Dendritic cell treated with granulocyte-macrophage colony-stimulating factor and Interleukin-4, amounts not matched to agents 40 ng/mL and 50 ng/mL, for 4 days (primary cell): ENCODE measurements at regions not wholly inside any gene's neighbourhood (a gene's known extent, or its start where the extent isn't known, plus 50 kb on each side); places are given as distances from the start of the nearest gene placed in this dataset.

Experiments used
- H3K27ac Mint-ChIP-seq: one replicate; pipeline ENCODE4 v1.8.0; 2022; ENCODE audit warnings: mild to moderate bottlenecking, mixed read lengths
- H3K27me3 Mint-ChIP-seq: one replicate; pipeline ENCODE4 v1.8.0; 2022; ENCODE audit warnings: mild to moderate bottlenecking, mixed read lengths
- H3K36me3 Mint-ChIP-seq: one replicate; pipeline ENCODE4 v1.8.0; 2022; ENCODE audit warnings: low read depth, mixed read lengths
- H3K4me1 Mint-ChIP-seq: one replicate; pipeline ENCODE4 v1.8.0; 2022; ENCODE audit warnings: low read depth, mixed read lengths
- H3K4me3 Mint-ChIP-seq: one replicate; pipeline ENCODE4 v1.8.0; 2022; ENCODE audit warnings: mild to moderate bottlenecking, moderate library complexity, mixed read lengths
- H3K9me3 Mint-ChIP-seq: one replicate; pipeline ENCODE4 v1.8.0; 2022; ENCODE audit warnings: mixed read lengths
- intact Hi-C: fragments of 100-400 bp; cut with micrococcal nuclease; formaldehyde crosslinking; loops from one replicate; pipeline ENCODE4 v1.15.0; 2022

GRCh38 chr11:59302991-59303390 is 55.7 kb upstream of the OR5AN1 start:
- no peak overlapping the region for H3K4me3 Mint-ChIP-seq
- intact Hi-C loops: no loop called here
- no peak overlapping the region for H3K27ac Mint-ChIP-seq
- peaks cover 3% of the 10 kb centered on the region for H3K27me3 Mint-ChIP-seq
- H3K36me3 Mint-ChIP-seq: no peaks in the 10 kb centered on the region
- H3K9me3 Mint-ChIP-seq: peaks cover 7% of the 10 kb centered on the region
- H3K4me1 Mint-ChIP-seq: peaks cover 6% of the 10 kb centered on the region

DNA sequence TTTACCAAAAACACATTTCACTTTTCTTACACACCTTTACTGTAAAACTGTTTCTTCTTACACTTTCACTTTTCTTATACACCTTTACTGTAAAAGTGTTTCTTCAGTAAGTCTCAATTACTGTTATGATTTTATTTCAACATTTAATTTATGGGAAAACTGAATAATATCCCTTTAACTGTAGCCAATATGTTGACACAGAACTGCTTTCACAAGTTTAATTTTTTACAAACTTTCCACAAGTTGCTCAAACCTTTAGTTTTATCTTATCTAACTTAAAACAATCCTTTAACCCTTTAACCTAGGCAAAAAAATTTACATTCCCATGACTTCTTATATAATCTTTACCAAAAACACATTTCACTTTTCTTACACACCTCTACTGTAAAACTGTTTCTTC is 63.3 kb upstream of the OR5AN1 start:
- H3K9me3 Mint-ChIP-seq: peaks cover 7% of the 10 kb centered on the region
- H3K4me3 Mint-ChIP-seq: no peak overlapping the region
- H3K4me1 Mint-ChIP-seq: no peaks in the 10 kb centered on the region
- no peaks in the 10 kb centered on the region for H3K36me3 Mint-ChIP-seq
- no peaks in the 10 kb centered on the region for H3K27me3 Mint-ChIP-seq
- intact Hi-C loops: no loop called here
- no peak overlapping the region for H3K27ac Mint-ChIP-seq

- H3K4me3 Mint-ChIP-seq: no peak overlapping the region
- intact Hi-C loops: loop anchor here (5.0 kb wide), 1 partner anchor 135 kb away; the partner anchor contains the start of gene OR5A2
- H3K27me3 Mint-ChIP-seq: no peaks in the 10 kb centered on the region
- no peaks in the 10 kb centered on the region for H3K9me3 Mint-ChIP-seq
- peaks cover 23% of the 10 kb centered on the region for H3K4me1 Mint-ChIP-seq
- no peaks in the 10 kb centered on the region for H3K36me3 Mint-ChIP-seq
- H3K27ac Mint-ChIP-seq: peak overlapping the region; percentile 43
These were observed 66.1 kb upstream of the OR5AN1 start for GRCh38 chr11:59292611-59293010.

- H3K4me3 Mint-ChIP-seq: no peak overlapping the region
- intact Hi-C loops: loop anchor here (5.0 kb wide), 1 partner anchor 136 kb away; the partner anchor contains the start of gene OR5A2
- no peak overlapping the region for H3K27ac Mint-ChIP-seq
- H3K4me1 Mint-ChIP-seq: peaks cover 28% of the 10 kb centered on the region
- H3K27me3 Mint-ChIP-seq: peaks cover 2% of the 10 kb centered on the region
- no peaks in the 10 kb centered on the region for H3K36me3 Mint-ChIP-seq
- no peaks in the 10 kb centered on the region for H3K9me3 Mint-ChIP-seq
These were observed 67.5 kb upstream of the OR5AN1 start for GRCh38 chr11:59291228-59291627.

- Mint-ChIP-seq H3K27ac (peak overlapping the region; percentile 80), H3K4me1 (peaks cover 32% of the 10 kb centered on the region), H3K36me3 (no peaks in the 10 kb centered on the region), H3K27me3 (peaks cover 2% of the 10 kb centered on the region), H3K9me3 (no peaks in the 10 kb centered on the region), H3K4me3 (peak overlapping the region; percentile 52)
- intact Hi-C loops: loop anchor here (5.0 to 10.0 kb wide), 2 partner anchors 138 to 715 kb away; partner anchors contain the start of genes LPXN, OR5A2 and ZFP91
These were observed 69.1 kb upstream of the OR5AN1 start for GRCh38 chr11:59289356-59290181.

GRCh38 chr11:59285716-59286260 is 72.9 kb upstream of the OR5AN1 start:
- intact Hi-C loops: loop anchor here (2.0 to 10.0 kb wide), 2 partner anchors 79 to 711 kb away; partner anchors contain the start of genes LPXN and ZFP91
- Mint-ChIP-seq H3K27ac (no peak overlapping the region), H3K9me3 (no peaks in the 10 kb centered on the region), H3K4me3 (no peak overlapping the region), H3K36me3 (no peaks in the 10 kb centered on the region), H3K4me1 (peaks cover 51% of the 10 kb centered on the region), H3K27me3 (peaks cover 2% of the 10 kb centered on the region)

GRCh38 chr11:59284773-59285129 is 72.0 kb upstream of the MPEG1 start:
- H3K9me3 Mint-ChIP-seq: no peaks in the 10 kb centered on the region
- peaks cover 52% of the 10 kb centered on the region for H3K4me1 Mint-ChIP-seq
- peak overlapping the region; percentile 78 for H3K27ac Mint-ChIP-seq
- no peak overlapping the region for H3K4me3 Mint-ChIP-seq
- peaks cover 2% of the 10 kb centered on the region for H3K27me3 Mint-ChIP-seq
- intact Hi-C loops: loop anchor here (1.0 to 10.0 kb wide), 4 partner anchors 78 to 710 kb away; partner anchors contain the start of genes LPXN and ZFP91
- no peaks in the 10 kb centered on the region for H3K36me3 Mint-ChIP-seq

DNA sequence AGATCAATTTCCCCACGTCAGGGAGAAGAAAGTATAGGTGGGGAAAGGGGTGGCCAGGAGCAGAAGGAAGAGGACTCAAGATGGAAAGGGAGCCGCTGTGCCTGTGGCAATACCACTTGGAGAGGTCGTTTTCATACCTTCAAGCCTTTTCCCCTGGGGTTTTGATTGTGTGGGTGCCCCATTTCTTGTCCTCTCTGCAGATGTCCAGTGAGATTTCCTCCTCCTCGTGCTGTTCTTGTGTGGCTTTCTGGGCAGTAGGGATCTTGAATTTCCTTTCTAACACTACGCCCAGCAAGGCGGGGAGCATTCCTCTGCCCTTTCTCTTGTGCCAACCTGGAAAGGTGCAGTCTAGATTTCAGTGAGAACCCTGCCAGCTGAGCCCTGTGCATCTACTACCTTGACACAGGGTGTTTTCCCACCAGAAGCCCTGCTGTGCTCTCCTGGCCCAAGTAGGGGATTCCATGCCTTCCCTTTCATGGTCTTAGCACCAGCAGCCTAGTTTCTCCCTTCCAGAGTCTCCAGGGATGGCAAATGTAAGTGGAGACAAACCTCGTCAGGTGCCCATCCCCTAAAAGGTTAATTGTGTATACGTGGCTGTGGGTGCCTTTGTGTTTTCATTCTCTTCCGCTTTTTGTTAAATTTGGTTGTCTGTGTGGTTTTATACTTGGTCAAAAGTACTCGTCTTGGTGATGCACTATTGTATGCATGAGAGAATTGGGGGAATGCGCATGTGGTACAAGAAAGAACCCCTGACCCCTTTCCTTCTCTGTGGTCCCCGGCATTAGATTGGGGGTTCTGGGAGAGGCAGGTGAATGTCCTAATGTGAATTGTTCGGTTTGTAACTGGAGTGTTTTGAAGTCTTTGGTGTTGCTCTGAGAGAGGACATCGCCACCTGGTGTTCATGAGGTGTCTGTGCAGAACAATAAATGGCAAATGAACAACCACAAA is 71.4 kb upstream of the MPEG1 start:
- H3K4me3 Mint-ChIP-seq: peak overlapping the region; percentile 77
- peak overlapping the region; percentile 78 for H3K27ac Mint-ChIP-seq
- intact Hi-C loops: loop anchor here (1.0 to 10.0 kb wide), 4 partner anchors 77 to 709 kb away; partner anchors contain the start of genes LPXN and ZFP91
- H3K4me1 Mint-ChIP-seq: peaks cover 46% of the 10 kb centered on the region
- H3K27me3 Mint-ChIP-seq: peaks cover 2% of the 10 kb centered on the region
- H3K36me3 Mint-ChIP-seq: no peaks in the 10 kb centered on the region
- no peaks in the 10 kb centered on the region for H3K9me3 Mint-ChIP-seq

- Mint-ChIP-seq H3K36me3 (no peaks in the 10 kb centered on the region), H3K4me1 (peaks cover 38% of the 10 kb centered on the region), H3K9me3 (no peaks in the 10 kb centered on the region), H3K27ac (peak overlapping the region; percentile 78), H3K27me3 (peaks cover 2% of the 10 kb centered on the region), H3K4me3 (no peak overlapping the region)
- intact Hi-C loops: loop anchor here (5.0 to 10.0 kb wide), 2 partner anchors 149 to 709 kb away; partner anchors contain the start of genes LPXN and ZFP91
These were observed 70.6 kb upstream of the MPEG1 start for GRCh38 chr11:59283311-59283710.

- H3K9me3 Mint-ChIP-seq: peaks cover 7% of the 10 kb centered on the region
- no peaks in the 10 kb centered on the region for H3K27me3 Mint-ChIP-seq
- no peaks in the 10 kb centered on the region for H3K36me3 Mint-ChIP-seq
- H3K4me3 Mint-ChIP-seq: no peak overlapping the region
- no peak overlapping the region for H3K27ac Mint-ChIP-seq
- intact Hi-C loops: loop anchor here (1.0 to 10.0 kb wide), 3 partner anchors 27 to 706 kb away; partner anchors contain the start of genes LPXN and ZFP91
- H3K4me1 Mint-ChIP-seq: peaks cover 27% of the 10 kb centered on the region
These were observed 68.5 kb upstream of the MPEG1 start for GRCh38 chr11:59281177-59281576.

DNA sequence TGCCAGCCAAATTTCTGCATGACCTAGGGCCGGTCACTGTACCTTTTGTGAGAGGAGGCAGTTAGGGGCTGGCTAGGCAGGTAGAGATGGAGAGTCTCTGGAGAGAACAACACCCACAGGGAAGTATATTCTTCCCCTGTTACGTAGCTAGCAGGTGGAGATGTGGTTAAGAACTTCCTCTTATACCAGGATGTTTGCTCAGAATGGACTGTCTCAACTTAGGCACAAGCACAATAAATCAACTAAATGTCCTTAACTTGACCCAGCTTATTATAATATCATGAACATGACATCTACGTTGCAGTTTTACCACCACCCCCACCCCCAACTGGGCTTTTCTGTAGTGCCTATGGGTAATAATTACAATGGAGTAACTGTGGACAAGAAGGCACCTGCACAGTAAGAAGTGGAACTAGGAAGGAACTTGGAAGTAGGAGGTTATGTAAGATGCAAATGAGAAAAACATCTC is 60.7 kb upstream of the MPEG1 start:
- peak overlapping the region; percentile 61 for H3K27ac Mint-ChIP-seq
- H3K4me1 Mint-ChIP-seq: peaks cover 69% of the 10 kb centered on the region
- H3K27me3 Mint-ChIP-seq: peaks cover 1% of the 10 kb centered on the region
- H3K4me3 Mint-ChIP-seq: no peak overlapping the region
- no peaks in the 10 kb centered on the region for H3K36me3 Mint-ChIP-seq
- peaks cover 7% of the 10 kb centered on the region for H3K9me3 Mint-ChIP-seq
- intact Hi-C loops: loop anchor here (5.0 kb wide), 1 partner anchor 56 kb away; no protein-coding TSS in a partner anchor

DNA sequence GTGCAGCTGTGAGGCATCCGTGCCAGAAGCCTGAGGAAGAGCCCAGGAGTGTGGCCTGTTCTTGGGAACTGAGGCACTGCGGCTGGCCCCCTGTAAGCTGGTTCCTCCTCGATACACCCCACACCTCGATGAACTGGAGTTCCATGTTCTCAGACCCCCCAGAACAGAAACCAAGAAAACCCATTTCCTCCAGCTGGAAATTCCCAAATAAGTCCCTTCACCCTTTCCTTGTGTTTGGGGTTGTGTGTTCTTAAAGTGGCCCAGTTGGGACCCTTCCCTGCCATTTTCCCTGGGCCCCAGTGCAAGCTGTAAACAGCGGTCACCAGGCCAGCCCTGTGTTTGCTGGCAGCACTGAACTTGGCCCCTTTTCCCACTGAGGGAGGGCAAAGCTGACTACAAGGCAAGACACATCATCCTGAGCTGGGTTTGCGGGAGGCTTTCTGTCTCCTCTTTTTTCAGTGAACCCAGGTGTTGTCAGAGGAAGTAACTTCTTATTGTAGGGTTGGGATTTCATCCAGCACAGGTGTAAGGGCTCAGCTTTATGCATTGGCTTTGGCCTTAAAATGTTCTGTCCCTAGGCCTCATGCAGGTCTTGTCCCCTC is 60.1 kb upstream of the MPEG1 start:
- H3K4me3 Mint-ChIP-seq: no peak overlapping the region
- H3K27ac Mint-ChIP-seq: peak overlapping the region; percentile 61
- peaks cover 7% of the 10 kb centered on the region for H3K9me3 Mint-ChIP-seq
- peaks cover 74% of the 10 kb centered on the region for H3K4me1 Mint-ChIP-seq
- H3K27me3 Mint-ChIP-seq: peaks cover 1% of the 10 kb centered on the region
- intact Hi-C loops: loop anchor here (5.0 kb wide), 1 partner anchor 56 kb away; no protein-coding TSS in a partner anchor
- no peaks in the 10 kb centered on the region for H3K36me3 Mint-ChIP-seq
